HG02943 (cell line): ENCODE measurements at regions not wholly inside any gene's neighbourhood (a gene's known extent, or its start where the extent isn't known, plus 50 kb on each side); places are given as distances from the start of the nearest gene placed in this dataset.

Source experiments
- ATAC-seq: cut with Tn5 transposase; IDR thresholded peaks from one replicate; pipeline ENCODE4 v1.9.1; 2021; ENCODE audit warnings: mild to moderate bottlenecking, low read depth, moderate library complexity; ENCODE audit not compliant: unreplicated experiment

DNA sequence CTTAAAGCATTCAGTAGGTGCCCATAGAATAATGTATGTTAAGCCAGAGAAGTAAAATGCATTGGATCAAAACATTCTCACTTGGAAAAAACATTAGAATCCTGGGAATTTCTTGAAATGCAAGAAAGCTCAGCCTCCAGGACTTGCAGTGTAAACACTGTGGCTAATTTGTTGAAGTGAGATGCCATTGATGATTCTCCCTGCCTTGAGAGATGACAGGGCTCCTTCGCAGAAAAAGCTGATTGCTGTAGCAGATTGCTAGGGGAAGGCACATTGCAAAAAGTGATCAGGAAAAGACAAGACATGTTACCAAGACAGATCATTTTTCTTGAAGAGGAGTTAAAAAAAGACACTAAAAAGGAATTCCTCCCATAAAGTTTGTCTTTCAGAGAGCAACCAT lies 204.2 kb upstream of the HMGA2 start:
- ATAC-seq, result no peak

DNA sequence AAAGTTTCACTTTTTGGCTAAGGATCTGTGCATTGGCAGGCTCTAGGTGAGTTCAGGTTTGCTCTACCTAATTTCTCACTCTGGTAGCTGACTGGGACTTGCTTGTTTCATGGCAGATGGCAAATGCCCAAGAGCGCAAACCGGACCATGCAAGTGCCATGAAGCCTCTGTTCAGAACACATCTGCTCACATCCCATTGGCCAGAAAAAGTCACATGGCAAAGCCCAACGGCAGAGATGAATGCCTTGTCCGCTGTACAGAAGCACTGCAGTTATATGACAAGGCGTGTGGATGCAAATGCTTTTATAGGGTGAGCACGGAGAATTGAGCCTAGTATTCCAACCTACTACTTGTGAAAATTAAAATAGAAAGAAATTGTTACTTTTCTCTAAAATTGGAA lies 202.2 kb upstream of the HMGA2 start:
- ATAC-seq, result no peak

- no peak for ATAC-seq
Observed at GRCh38 chr12:65623507-65623906, 200.8 kb upstream of the HMGA2 start.

DNA sequence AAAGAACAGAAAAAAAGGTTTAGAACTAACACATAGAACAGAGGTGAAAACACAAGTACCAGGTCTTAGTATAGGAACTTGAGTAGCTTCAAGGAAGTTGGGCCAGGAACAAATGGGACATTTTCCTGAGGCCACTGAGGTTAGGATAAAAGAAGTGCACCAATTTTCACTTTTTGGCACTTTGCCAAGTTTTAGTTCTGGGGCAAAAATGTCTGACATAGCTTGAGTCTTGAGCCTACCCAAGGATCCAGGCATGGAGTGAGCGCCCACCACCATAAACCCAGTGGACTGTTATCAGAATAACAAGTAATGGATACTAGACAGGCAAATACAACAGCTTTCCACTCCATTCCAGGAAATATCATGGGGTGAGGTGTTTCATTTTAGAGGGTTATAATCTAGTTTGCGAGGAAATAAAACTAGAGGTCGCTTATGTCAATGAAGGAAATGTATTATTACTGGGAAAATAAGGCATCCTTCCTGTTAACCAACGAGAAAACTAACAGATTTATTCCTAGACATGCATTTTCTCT lies 199.7 kb upstream of the HMGA2 start:
- no peak for ATAC-seq

GRCh38 chr12:65628061-65628460 lies 196.2 kb upstream of the HMGA2 start:
- ATAC-seq, result no peak

- ATAC-seq, result no peak
Observed at GRCh38 chr12:65630555-65630954, 193.7 kb upstream of the HMGA2 start.

DNA sequence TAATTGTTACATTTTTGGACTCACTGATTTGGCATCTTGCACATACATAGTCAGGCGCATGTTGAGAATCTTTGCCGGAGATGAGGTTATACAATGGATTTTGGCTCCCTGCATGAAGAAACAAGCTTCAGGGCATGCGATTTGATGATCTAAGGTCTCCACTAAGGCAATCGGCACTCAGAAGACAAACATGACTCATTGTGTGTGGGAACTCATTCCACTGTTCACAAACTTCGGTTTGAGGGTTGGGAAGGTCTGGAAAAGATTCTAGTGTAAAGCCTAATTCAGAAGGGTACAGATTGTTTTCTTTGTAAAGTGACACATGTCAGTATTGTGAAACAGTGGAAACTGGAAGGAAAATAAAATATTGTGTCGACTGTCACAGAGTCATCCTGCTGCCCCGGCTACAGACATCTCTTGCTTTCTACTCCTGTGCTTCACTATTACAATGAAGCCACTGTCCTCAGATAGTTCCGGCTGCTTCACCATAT lies 192.6 kb upstream of the HMGA2 start:
- no peak for ATAC-seq

DNA sequence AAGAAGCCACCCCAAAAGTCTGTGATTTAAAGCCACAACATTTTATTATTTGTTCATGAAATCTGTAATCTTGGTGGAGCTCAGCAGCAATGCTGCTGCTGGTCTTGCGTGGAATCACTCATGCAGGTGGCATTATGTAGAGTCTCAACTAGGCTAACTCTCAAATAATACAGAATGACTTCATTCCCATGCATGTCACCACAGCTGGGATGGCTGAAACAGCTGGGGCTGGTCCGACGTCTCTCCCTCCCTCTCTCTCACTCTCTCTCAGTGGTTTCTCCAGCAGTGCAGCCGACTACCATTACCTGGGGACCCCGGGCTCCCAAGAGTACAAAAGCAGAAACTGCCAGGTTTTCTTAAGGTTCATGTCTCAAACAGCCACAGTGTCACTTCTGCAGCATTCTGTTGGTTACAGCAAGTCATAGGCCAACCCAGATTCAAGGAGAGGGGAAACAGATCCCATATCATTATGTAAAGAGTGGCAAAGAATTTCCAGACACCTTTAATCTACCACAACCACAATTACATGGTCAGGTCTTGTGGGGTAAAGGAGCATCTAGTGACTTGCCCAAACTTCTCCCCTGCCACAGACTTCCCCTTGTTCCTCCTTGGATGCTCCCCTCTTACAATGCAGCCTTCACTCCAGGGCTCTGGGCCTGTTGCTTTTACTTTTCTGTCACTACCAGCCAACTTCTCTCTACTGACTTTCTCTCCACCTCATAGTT lies 192.0 kb upstream of the HMGA2 start:
- ATAC-seq, result no peak

DNA sequence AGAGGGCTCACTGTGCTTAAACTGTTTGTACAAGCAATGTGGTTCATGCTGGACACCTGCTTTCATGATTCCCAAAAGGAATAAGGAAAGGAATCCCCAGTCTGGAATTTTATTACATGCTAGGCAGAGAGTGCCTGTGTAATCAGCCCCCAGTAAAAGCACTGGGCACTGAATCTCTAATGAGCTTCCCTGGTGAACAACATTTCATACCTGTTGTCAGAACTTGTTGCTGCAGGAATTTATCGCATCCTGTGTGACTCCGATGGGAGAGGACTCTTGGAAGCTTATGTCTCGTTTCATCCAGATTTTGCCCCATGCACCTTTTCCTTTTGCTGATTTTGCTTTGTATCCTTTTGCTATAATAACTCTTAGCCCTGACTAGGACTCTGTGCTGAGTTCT lies 190.2 kb upstream of the HMGA2 start:
- ATAC-seq, result no peak

DNA sequence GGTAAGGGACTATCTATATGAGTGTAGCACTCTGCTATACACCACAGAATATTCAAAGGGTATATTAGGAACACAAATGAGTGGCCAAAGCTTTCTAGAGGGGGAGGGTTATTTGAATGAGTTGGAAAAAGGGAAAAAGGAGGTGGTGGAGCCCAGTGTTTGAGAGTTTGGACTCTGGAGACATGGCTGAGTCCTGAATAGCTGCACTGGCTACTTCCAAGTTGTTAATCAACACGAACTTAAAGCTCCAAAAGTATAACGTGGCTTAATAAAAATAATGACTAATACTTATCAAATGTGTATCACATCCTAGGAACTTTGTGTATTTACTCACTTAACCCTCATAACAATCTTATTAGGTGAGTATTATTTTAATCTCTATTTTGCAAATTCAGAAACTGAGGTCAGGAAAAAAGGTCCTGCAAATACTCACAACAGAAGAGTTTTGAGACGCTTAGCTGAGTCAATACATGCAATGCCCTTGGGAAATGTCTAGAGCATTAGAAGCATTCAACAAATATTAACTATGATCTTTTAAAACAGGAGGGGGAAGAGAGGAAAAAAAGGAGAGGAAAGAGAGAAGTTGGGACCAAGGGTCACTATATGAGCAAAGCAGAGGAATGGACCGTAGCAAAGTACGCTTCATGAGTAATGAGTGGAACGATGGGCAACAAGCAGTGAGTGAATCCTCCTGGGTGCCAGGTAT lies 189.5 kb upstream of the HMGA2 start:
- no peak for ATAC-seq

GRCh38 chr12:65636436-65636835 lies 187.8 kb upstream of the HMGA2 start:
- no peak for ATAC-seq

DNA sequence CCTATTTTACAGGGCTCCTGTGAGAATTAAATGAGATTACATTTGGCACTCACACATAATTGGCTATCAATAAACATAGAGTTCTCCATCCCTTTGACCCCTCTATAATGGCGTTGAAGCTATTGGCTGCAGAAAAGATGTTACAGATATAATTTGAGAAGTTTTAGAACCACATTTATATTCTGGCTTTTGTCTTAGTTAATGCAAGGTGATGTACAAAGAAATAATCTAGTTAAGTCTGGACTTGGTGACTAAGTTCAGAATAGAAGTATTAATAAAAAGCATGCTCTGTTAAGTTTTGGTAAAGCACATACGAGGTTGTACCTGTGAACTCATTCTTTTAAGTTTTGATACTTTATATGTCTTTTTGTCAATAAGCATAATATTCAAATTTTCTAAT lies 187.1 kb upstream of the HMGA2 start:
- no peak for ATAC-seq

DNA sequence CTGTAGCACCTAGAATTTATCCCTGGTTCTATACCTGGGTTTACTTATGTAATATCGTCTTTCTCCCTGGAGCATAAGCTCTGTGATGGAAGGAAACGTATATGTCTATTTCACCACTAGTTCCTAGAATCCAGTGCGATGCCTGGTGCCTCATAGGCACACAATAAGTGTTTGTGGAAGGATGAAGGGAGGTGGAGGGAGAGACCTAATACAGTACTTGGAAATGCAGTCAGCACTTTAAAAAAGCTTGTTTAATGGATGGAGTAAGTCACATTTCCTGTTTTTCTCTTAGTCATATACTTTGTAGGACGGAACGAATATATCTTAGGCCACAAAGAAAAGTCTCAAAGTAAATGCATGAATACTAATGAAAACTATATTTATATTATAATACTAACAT lies 186.5 kb upstream of the HMGA2 start:
- ATAC-seq, result no peak

DNA sequence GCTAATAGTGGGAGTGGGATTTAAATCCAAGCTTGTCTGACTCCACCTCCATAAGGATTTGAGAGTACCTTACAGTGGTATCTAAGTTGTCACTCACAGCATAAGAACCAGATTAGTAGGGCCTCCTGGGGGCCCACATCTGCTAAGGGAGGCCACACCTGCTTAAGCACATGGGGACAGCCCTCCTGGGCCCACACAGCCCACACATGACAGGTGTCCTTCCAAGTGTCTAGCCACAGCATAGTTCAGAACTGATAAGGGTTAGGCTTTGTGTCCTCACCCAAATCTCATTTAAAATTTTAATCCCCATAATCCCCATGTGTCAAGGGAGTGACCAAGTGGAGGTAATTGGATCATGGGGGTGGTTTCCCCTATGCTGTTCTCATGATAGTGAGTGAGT lies 186.0 kb upstream of the HMGA2 start:
- ATAC-seq, result no peak

DNA sequence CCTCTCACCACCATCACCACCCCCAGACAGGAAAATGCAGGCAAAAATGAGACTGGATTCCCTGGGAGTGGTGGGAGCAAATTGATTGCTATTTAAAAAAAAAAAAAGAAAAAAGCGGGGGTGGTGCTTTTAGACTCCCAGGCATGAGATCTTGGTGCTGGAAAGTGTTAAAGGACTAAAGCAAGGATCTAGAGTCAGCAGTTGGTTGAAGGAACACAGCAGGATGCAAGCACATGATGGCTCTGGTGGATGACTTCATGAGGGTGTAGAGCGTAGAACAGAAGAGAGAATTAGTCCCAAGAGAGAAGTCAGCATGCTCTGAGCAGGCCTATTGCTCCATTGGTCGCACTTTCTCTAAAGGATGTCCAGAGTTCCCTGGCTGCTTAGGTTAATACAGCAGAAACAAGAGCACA lies 183.8 kb upstream of the HMGA2 start:
- no peak for ATAC-seq

DNA sequence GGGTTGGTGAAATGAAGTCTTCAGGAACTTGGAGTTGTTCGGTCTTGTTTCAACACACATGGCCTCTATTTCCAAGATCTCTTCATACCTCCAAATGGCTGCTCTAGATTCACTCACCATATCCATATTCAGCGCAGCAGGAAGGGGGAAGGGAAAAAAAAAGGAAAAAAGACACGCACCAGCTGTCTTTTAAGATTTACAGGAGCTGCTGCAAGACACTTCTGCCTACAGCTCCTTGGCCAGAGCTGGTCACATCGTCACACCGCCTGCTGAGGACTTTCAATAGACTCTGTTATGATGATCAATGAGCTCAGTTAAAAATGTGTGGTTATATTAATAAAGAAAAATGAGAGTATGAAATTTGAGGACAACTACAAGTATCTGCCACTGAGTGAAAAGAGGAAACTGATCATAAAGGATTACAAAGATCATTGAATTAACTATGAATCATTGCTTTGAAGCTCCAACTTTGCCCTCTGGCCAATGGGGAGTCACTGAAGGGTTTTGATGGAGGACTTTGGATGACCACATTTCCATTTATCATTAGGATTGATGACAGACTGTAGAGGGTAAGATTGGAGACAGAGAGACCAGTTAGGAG lies 182.1 kb upstream of the HMGA2 start:
- ATAC-seq, result no peak

DNA sequence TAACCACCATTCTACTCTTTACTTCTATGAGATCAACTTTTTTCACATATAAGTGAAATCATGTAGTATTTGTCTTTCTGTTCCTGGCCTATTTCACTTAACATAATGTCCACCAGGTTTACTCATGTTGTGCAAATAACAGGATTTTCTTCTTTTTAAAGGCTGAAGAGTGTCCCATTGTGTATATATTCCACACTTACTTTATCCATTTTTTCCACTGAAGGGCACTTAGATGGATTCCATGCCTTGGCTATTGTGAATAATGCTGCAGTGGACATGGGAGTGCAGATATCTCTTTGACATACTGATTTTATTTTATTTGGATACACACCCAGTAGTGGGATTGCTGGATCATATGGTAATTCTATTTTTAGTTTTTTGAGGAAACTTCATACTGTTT lies 181.1 kb upstream of the HMGA2 start:
- no peak for ATAC-seq

DNA sequence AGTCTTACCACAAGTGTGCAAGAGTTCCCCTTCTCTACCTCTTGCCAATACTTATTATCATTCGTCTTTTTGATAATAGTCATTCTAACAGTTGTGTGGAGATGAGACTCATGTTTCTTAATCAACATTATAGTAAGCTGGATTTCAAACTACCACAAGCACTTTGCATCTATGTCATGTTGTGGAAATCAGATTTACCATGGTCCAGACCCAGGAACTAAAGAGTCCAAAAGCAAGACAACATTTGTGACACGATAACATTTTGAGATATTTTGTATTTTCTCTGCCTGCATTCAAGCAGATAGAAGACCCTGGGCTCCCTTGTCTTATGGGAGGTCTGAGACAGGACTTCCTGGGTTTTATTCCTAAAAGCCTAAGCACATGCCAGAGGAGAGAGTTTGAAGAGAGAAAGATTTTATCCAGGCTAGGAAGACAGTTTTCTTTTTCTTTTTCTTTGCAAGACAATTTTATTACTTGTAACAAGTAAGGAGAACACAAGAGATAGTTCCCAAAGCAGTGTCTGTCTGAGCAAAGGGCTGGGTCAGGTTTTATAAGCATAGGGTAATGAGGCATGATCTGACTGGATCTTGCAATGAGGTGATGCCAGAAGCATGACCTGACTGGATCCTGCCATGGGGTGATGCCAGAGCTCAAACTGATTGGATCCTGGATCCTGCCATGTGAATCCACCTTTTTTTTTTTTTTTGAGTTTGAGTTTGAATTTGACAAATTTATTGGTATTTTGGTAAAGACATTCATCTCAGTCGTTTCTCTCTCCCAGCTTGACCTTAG lies 180.5 kb upstream of the HMGA2 start:
- ATAC-seq, result no peak

GRCh38 chr12:65646127-65646643 lies 178.1 kb upstream of the HMGA2 start:
- no peak for ATAC-seq

GRCh38 chr12:65647074-65647473 lies 177.2 kb upstream of the HMGA2 start:
- ATAC-seq, result no peak
